PC-3 (cell line): ENCODE measurements at regions not wholly inside any gene's neighbourhood (a gene's known extent, or its start where the extent isn't known, plus 50 kb on each side); places are given as distances from the start of the nearest gene placed in this dataset.

Experiments
- CTCF ChIP-seq: fragments of 300-600 bp; sonication (generic); conservative IDR thresholded peaks from 2 replicates; pipeline ENCODE4 v1.5.1; 2017; ENCODE audit warnings: antibody characterized with exemption, low read depth, mild to moderate bottlenecking, low read length
- EZH2 ChIP-seq: fragments of 300-600 bp; sonication (generic); IDR thresholded peaks from one replicate; pipeline ENCODE4 v1.6.1; 2017; ENCODE audit warnings: antibody characterized with exemption, mild to moderate bottlenecking, low read length; ENCODE audit not compliant: unreplicated experiment
- EZH2phosphoT487 ChIP-seq: fragments of 300-600 bp; sonication (generic); IDR thresholded peaks from 2 replicates; pipeline ENCODE4 v1.6.1; 2018; ENCODE audit warnings: mild to moderate bottlenecking, antibody characterized with exemption, low read length, borderline replicate concordance

DNA sequence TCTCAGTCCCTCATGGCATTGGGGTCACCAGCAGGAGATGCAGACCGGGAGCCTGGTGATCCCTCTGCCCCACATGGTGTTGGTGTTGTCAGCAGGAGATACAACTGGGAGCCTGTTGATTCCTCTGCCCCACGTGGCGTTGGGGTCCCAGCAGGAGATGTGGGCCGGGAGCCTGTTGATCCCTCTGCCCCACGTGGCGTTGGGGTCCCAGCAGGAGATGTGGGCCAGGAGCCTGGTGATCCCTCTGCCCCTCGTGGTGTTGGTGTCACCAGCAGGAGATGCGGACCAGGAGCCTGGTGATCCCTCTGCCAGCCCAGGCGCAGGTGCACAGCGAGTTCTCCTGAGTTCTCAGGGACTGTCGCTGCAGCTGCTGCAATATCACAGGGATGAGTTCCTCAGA, 229.6 kb upstream of the C1orf174 start:
- TF ChIP-seq CTCF = no peak
- TF ChIP-seq EZH2 = no peak
- TF ChIP-seq EZH2phosphoT487 = no peak
